Neural cell (in vitro differentiated cells): ENCODE measurements at regions not wholly inside any gene's neighbourhood (a gene's known extent, or its start where the extent isn't known, plus 50 kb on each side); places are given as distances from the start of the nearest gene placed in this dataset.

ENCODE experiments used
- H2AFZ ChIP-seq: fragments of 200-600, 300-800 bp; sonication (generic), shearing (Covaris generic); 2 replicates; pipeline ENCODE4 v1.6.0; 2014; ENCODE audit warnings: low read depth, mild to moderate bottlenecking, antibody characterized with exemption, low read length, moderate library complexity
- H3F3A ChIP-seq: fragments of 200-600 bp; shearing (Covaris generic); 2 replicates; pipeline ENCODE4 v1.6.1; 2016; ENCODE audit warnings: mild to moderate bottlenecking, moderate library complexity, mixed read lengths, antibody characterized with exemption, low read length; ENCODE audit not compliant: insufficient read depth, poor library complexity, severe bottlenecking
- H3K27ac ChIP-seq: fragments of 200-600, 300-800 bp; sonication (generic), shearing (Covaris generic); 2 replicates; pipeline ENCODE4 v1.5.1; 2014; ENCODE audit warnings: mild to moderate bottlenecking, low read length, moderate library complexity
- H3K27me3 ChIP-seq: fragments of 300-800, 200-600 bp; sonication (generic), shearing (Covaris generic); 2 replicates; pipeline ENCODE4 v1.6.0; 2014; ENCODE audit warnings: mild to moderate bottlenecking, low read depth, low read length, moderate library complexity; ENCODE audit not compliant: insufficient read depth
- H3K36me3 ChIP-seq: fragments of 300-800, 200-600 bp; sonication (generic), shearing (Covaris generic); 2 replicates; pipeline ENCODE4 v1.5.1; 2014; ENCODE audit warnings: mild to moderate bottlenecking, antibody characterized with exemption, low read length, moderate library complexity; ENCODE audit not compliant: insufficient read depth
- H3K4me2 ChIP-seq: fragments of 300-800, 200-600 bp; sonication (generic), shearing (Covaris generic); 2 replicates; pipeline ENCODE4 v1.6.0; 2014; ENCODE audit warnings: mild to moderate bottlenecking, low read length
- H3K4me3 ChIP-seq: fragments of 300-800, 200-600 bp; sonication (generic), shearing (Covaris generic); 2 replicates; pipeline ENCODE4 v1.5.1; 2014; ENCODE audit warnings: mild to moderate bottlenecking, low read length, moderate library complexity
- H3K79me2 ChIP-seq: fragments of 200-600 bp; shearing (Covaris generic); replicated peaks from 2 replicates; pipeline ENCODE4 v1.6.0; 2014; ENCODE audit warnings: mild to moderate bottlenecking, low read length, moderate library complexity; ENCODE audit not compliant: insufficient read depth
- H3K9ac ChIP-seq: fragments of 300-800, 200-600 bp; sonication (generic), shearing (Covaris generic); 2 replicates; pipeline ENCODE4 v1.6.1; 2016; ENCODE audit warnings: mild to moderate bottlenecking, low read length, mixed read lengths
- H3K9me2 ChIP-seq: fragments of 200-600 bp; shearing (Covaris generic); 2 replicates; pipeline ENCODE4 v1.6.1; 2016; ENCODE audit warnings: mild to moderate bottlenecking, low read length, mixed read lengths; ENCODE audit not compliant: insufficient read depth
- H3K9me3 ChIP-seq: fragments of 200-600, 300-800 bp; sonication (generic), shearing (Covaris generic); 2 replicates; pipeline ENCODE4 v1.6.1; 2016; ENCODE audit warnings: mild to moderate bottlenecking, mixed run types, low read length, moderate library complexity, mixed read lengths
- H4K20me1 ChIP-seq: fragments of 200-600 bp; shearing (Covaris generic); 2 replicates; pipeline ENCODE4 v1.6.1; 2016; ENCODE audit warnings: mild to moderate bottlenecking, mixed run types; ENCODE audit not compliant: insufficient read depth
- EP300 ChIP-seq: fragments of 450-650 bp; conservative IDR thresholded peaks from 2 replicates; pipeline ENCODE4 v1.6.1; 2014; ENCODE audit warnings: antibody characterized with exemption, mild to moderate bottlenecking, moderate library complexity; ENCODE audit not compliant: poor library complexity, severe bottlenecking
- EZH2 ChIP-seq: fragments of 200-600, 300-800 bp; shearing (Covaris generic), sonication (generic); IDR thresholded peaks from 2 replicates; pipeline ENCODE4 v1.6.1; 2014; ENCODE audit warnings: antibody characterized with exemption, low read length, borderline replicate concordance, mild to moderate bottlenecking; ENCODE audit not compliant: insufficient read depth, poor library complexity, severe bottlenecking
- MXI1 ChIP-seq: fragments of 450-650 bp; conservative IDR thresholded peaks from 2 replicates; pipeline ENCODE4 v1.6.1; 2014; ENCODE audit warnings: antibody characterized with exemption, mild to moderate bottlenecking; ENCODE audit not compliant: poor library complexity, severe bottlenecking
- POLR2AphosphoS5 ChIP-seq: IDR thresholded peaks from 2 replicates; pipeline ENCODE4 v1.6.1; 2012
- RAD21 ChIP-seq: fragments of 450-650 bp; conservative IDR thresholded peaks from 2 replicates; pipeline ENCODE4 v1.6.1; 2014; ENCODE audit warnings: antibody characterized with exemption, mild to moderate bottlenecking, moderate library complexity
- SMC3 ChIP-seq: fragments of 450-650 bp; conservative IDR thresholded peaks from 2 replicates; pipeline ENCODE4 v1.6.1; 2014; ENCODE audit warnings: antibody characterized with exemption, mild to moderate bottlenecking, moderate library complexity; ENCODE audit not compliant: poor library complexity
- TAF1 ChIP-seq: IDR thresholded peaks from 2 replicates; pipeline ENCODE4 v1.6.1; 2012; ENCODE audit warnings: low read depth
- TF ChIP-seq, protein P1 (sequence below): IDR thresholded peaks from 2 replicates; pipeline ENCODE4 v1.6.1; 2012; ENCODE audit warnings: borderline replicate concordance
- TF ChIP-seq, protein P2 (sequence below): fragments of 450-650 bp; IDR thresholded peaks from 2 replicates; pipeline ENCODE4 v1.5.1; 2014; ENCODE audit warnings: antibody characterized with exemption, mild to moderate bottlenecking, moderate library complexity; ENCODE audit not compliant: poor library complexity, severe bottlenecking

DNA sequence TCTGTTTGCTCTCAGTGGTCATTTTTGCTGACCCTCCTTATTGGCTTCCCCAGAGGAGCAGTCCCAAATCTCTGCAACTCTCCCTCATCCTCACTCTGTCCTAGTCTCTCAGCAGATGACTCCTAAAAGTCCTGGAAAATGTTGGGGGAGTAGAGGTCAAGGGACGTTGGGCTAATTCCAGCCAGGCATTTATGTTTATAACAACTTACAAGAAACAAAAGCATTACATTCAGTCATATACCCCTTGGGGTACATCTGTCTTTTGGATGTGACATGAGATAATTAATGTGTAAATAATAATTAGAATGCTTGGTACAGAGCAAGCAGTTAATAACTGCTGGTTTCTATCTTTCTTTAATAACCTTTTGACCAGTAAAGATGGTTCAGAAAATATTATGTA lies 176.2 kb downstream of the YTHDC2 start:
- Histone ChIP-seq H3K4me3 (no peak overlapping the region), H2AFZ (no peak overlapping the region), H3K9ac (no peak overlapping the region)

DNA sequence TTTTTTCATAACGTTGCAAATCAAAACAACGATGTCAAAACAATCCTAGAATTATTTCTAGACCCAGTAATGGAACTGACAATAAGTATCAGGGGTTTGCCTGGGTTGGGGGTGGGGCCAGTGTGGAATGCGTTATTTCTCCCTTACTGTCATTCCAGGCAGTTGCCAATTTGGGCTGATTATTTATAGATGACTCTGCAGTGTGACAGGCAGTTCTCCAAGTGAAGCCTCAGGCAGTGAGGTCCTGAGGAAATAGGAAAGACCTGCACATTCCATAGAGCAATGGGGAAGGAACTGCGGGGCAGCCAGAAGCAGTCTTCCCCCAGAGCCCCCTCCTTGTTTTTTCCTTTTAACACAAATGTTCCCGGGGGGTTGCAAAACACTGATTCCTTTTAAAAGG lies 179.0 kb downstream of the YTHDC2 start:
- Histone ChIP-seq H3K4me2 (peak overlapping the region; percentile 60), H2AFZ (no peak overlapping the region), H3K27me3 (peaks cover 39% of the 10 kb centered on the region), H3K36me3 (no peaks in the 10 kb centered on the region), H3K4me3 (peak overlapping the region; percentile 56), H3F3A (no peaks in the 10 kb centered on the region), H3K9me3 (no peaks in the 10 kb centered on the region), H3K79me2 (no peaks in the 10 kb centered on the region), H3K9ac (no peak overlapping the region), H3K9me2 (no peaks in the 10 kb centered on the region), H4K20me1 (no peaks in the 10 kb centered on the region), H3K27ac (no peak overlapping the region)
- TF ChIP-seq SMC3 (no peak), MXI1 (no peak), POLR2AphosphoS5 (no peak), RAD21 (no peak), EZH2 (no peak), EP300 (no peak), TAF1 (no peak)
- TF ChIP-seq, protein P1, sequence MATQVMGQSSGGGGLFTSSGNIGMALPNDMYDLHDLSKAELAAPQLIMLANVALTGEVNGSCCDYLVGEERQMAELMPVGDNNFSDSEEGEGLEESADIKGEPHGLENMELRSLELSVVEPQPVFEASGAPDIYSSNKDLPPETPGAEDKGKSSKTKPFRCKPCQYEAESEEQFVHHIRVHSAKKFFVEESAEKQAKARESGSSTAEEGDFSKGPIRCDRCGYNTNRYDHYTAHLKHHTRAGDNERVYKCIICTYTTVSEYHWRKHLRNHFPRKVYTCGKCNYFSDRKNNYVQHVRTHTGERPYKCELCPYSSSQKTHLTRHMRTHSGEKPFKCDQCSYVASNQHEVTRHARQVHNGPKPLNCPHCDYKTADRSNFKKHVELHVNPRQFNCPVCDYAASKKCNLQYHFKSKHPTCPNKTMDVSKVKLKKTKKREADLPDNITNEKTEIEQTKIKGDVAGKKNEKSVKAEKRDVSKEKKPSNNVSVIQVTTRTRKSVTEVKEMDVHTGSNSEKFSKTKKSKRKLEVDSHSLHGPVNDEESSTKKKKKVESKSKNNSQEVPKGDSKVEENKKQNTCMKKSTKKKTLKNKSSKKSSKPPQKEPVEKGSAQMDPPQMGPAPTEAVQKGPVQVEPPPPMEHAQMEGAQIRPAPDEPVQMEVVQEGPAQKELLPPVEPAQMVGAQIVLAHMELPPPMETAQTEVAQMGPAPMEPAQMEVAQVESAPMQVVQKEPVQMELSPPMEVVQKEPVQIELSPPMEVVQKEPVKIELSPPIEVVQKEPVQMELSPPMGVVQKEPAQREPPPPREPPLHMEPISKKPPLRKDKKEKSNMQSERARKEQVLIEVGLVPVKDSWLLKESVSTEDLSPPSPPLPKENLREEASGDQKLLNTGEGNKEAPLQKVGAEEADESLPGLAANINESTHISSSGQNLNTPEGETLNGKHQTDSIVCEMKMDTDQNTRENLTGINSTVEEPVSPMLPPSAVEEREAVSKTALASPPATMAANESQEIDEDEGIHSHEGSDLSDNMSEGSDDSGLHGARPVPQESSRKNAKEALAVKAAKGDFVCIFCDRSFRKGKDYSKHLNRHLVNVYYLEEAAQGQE: no peak
- TF ChIP-seq, protein P2, sequence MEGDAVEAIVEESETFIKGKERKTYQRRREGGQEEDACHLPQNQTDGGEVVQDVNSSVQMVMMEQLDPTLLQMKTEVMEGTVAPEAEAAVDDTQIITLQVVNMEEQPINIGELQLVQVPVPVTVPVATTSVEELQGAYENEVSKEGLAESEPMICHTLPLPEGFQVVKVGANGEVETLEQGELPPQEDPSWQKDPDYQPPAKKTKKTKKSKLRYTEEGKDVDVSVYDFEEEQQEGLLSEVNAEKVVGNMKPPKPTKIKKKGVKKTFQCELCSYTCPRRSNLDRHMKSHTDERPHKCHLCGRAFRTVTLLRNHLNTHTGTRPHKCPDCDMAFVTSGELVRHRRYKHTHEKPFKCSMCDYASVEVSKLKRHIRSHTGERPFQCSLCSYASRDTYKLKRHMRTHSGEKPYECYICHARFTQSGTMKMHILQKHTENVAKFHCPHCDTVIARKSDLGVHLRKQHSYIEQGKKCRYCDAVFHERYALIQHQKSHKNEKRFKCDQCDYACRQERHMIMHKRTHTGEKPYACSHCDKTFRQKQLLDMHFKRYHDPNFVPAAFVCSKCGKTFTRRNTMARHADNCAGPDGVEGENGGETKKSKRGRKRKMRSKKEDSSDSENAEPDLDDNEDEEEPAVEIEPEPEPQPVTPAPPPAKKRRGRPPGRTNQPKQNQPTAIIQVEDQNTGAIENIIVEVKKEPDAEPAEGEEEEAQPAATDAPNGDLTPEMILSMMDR: no peak

More for the DNA sequence above, 176.2 kb downstream of the YTHDC2 start:
- H4K20me1 ChIP-seq: no peaks in the 10 kb centered on the region
- no peak overlapping the region for H3K27ac ChIP-seq
- no peak overlapping the region for H3K4me2 ChIP-seq
- no peaks in the 10 kb centered on the region for H3F3A ChIP-seq
- H3K36me3 ChIP-seq: no peaks in the 10 kb centered on the region
- no peaks in the 10 kb centered on the region for H3K79me2 ChIP-seq
- H3K9me3 ChIP-seq: no peaks in the 10 kb centered on the region
- H3K27me3 ChIP-seq: peaks cover 21% of the 10 kb centered on the region
- no peaks in the 10 kb centered on the region for H3K9me2 ChIP-seq
- TF ChIP-seq SMC3: no peak

DNA sequence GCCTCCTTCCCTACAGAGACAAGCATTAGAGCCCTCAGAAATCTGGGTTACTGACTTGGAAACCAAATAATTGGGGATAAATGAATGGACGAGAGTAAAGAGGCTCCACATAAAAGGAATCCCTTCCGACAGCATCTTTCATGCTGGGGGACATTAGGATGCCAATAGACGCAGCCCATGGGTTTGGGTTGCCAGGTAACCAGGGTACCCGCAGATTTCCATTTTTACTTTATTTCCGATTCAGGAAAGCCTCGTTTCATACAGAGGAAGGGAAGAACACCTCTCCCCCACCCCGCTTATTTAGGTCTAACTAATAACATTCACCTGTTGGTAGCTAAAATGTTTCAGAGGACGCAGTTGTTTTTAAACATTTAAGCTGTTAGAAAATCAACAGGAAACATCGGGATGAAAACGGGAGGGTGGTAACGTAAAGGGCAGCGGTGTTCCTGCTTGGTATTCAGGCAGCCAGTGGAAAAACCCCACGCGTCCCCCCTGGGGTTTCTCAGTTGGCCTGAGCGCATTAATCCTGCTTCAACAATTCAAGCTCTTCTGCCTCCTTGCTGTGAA lies 179.5 kb downstream of the YTHDC2 start:
- Histone ChIP-seq H3K27ac (no peak overlapping the region), H3K4me2 (peak overlapping the region; percentile 60), H3K9ac (no peak overlapping the region), H3K36me3 (no peaks in the 10 kb centered on the region), H3K9me2 (no peaks in the 10 kb centered on the region), H3K4me3 (peak overlapping the region; percentile 56), H4K20me1 (no peaks in the 10 kb centered on the region), H2AFZ (no peak overlapping the region), H3F3A (no peaks in the 10 kb centered on the region), H3K9me3 (no peaks in the 10 kb centered on the region), H3K27me3 (peaks cover 43% of the 10 kb centered on the region), H3K79me2 (no peaks in the 10 kb centered on the region)
- TF ChIP-seq TAF1 (no peak), MXI1 (no peak), SMC3 (no peak), EP300 (no peak), POLR2AphosphoS5 (no peak), RAD21 (no peak), EZH2 (no peak)
- TF ChIP-seq, protein P1: no peak
- TF ChIP-seq, protein P2: no peak
